ENCODE measurements at regions not wholly inside any gene's neighbourhood (a gene's known extent, or its start where the extent isn't known, plus 50 kb on each side); places are given as distances from the start of the nearest gene placed in this dataset.

GRCh38 chr14:49946320-49947141, 53.6 kb downstream of the ARF6 start:
- H3K27me3 ChIP-seq, result no peaks in the 10 kb centered on the region
- TF ChIP-seq CTCF (IDR thresholded peaks at IDR 0.05; ENCODE audit: low read depth, low read length), result no peak
- H3K4me3 ChIP-seq, result no peak overlapping the region
- H3K9me3 ChIP-seq (ENCODE audit: low read depth), result no peaks in the 10 kb centered on the region
- no peak overlapping the region for H3K27ac ChIP-seq
- H3K4me1 ChIP-seq (ENCODE audit: low read depth), result peaks cover 2% of the 10 kb centered on the region
- H3K36me3 ChIP-seq, result no peaks in the 10 kb centered on the region
- DNase-seq (ENCODE audit: low read depth in 1 of 2, low spot score in 1 of 2), result peak in 1 of 2 donors; percentile 73

GRCh38 chr14:49947506-49947905, 54.6 kb downstream of the ARF6 start:
- H3K9me3 ChIP-seq (ENCODE audit: low read depth), result no peaks in the 10 kb centered on the region
- no peak overlapping the region for H3K27ac ChIP-seq
- H3K36me3 ChIP-seq, result no peaks in the 10 kb centered on the region
- TF ChIP-seq CTCF (IDR thresholded peaks at IDR 0.05; ENCODE audit: low read depth, low read length), result no peak
- no peak for DNase-seq (ENCODE audit: low read depth in 1 of 2, low spot score in 1 of 2)
- H3K4me3 ChIP-seq, result no peak overlapping the region
- peaks cover 12% of the 10 kb centered on the region for H3K4me1 ChIP-seq (ENCODE audit: low read depth)
- no peaks in the 10 kb centered on the region for H3K27me3 ChIP-seq

GRCh38 chr14:49950275-49951228, 57.7 kb downstream of the ARF6 start:
- no peaks in the 10 kb centered on the region for H3K36me3 ChIP-seq
- no peak for TF ChIP-seq CTCF (IDR thresholded peaks at IDR 0.05; ENCODE audit: low read depth, low read length)
- H3K9me3 ChIP-seq (ENCODE audit: low read depth), result no peaks in the 10 kb centered on the region
- H3K4me1 ChIP-seq (ENCODE audit: low read depth), result peaks cover 19% of the 10 kb centered on the region
- H3K4me3 ChIP-seq, result no peak overlapping the region
- H3K27ac ChIP-seq, result no peak overlapping the region
- no peak for DNase-seq (ENCODE audit: low read depth in 1 of 2, low spot score in 1 of 2)
- no peaks in the 10 kb centered on the region for H3K27me3 ChIP-seq

- Histone ChIP-seq H3K9me3 (ENCODE audit: low read depth) (no peaks in the 10 kb centered on the region), H3K27ac (no peak overlapping the region), H3K36me3 (no peaks in the 10 kb centered on the region), H3K27me3 (no peaks in the 10 kb centered on the region), H3K4me3 (no peak overlapping the region), H3K4me1 (ENCODE audit: low read depth) (peaks cover 19% of the 10 kb centered on the region)
- no peak for DNase-seq (ENCODE audit: low read depth in 1 of 2, low spot score in 1 of 2)
- no peak for TF ChIP-seq CTCF (IDR thresholded peaks at IDR 0.05; ENCODE audit: low read depth, low read length)
Observed at GRCh38 chr14:49951229-49951607, 58.3 kb downstream of the ARF6 start.

- H3K27ac ChIP-seq, result peak overlapping the region; percentile 20
- DNase-seq (ENCODE audit: low read depth in 1 of 2, low spot score in 1 of 2), result no peak
- no peaks in the 10 kb centered on the region for H3K27me3 ChIP-seq
- TF ChIP-seq CTCF (IDR thresholded peaks at IDR 0.05; ENCODE audit: low read depth, low read length), result no peak
- no peaks in the 10 kb centered on the region for H3K9me3 ChIP-seq (ENCODE audit: low read depth)
- peaks cover 19% of the 10 kb centered on the region for H3K4me1 ChIP-seq (ENCODE audit: low read depth)
- H3K36me3 ChIP-seq, result no peaks in the 10 kb centered on the region
- H3K4me3 ChIP-seq, result no peak overlapping the region
Observed at GRCh38 chr14:49951691-49952345, 58.9 kb downstream of the ARF6 start.
